Progenitor cell of endocrine pancreas (in vitro differentiated cells): ENCODE measurements at regions not wholly inside any gene's neighbourhood (a gene's known extent, or its start where the extent isn't known, plus 50 kb on each side); places are given as distances from the start of the nearest gene placed in this dataset.

Experiments
- DNase-seq: peaks from one replicate; pipeline ENCODE4 v3.0.0; 2021; ENCODE audit warnings: low spot score; ENCODE audit not compliant: unreplicated experiment
- H3K27ac Mint-ChIP-seq: 2 replicates; pipeline ENCODE4 v1.8.0; 2021; ENCODE audit warnings: mild to moderate bottlenecking, moderate library complexity, mixed read lengths
- H3K27me3 Mint-ChIP-seq: 2 replicates; pipeline ENCODE4 v1.8.0; 2021; ENCODE audit warnings: mixed read lengths
- H3K36me3 Mint-ChIP-seq: 2 replicates; pipeline ENCODE4 v1.8.0; 2022; ENCODE audit warnings: mixed read lengths; ENCODE audit not compliant: insufficient read depth
- H3K4me1 Mint-ChIP-seq: 2 replicates; pipeline ENCODE4 v1.8.0; 2021; ENCODE audit warnings: low read depth, mixed read lengths
- H3K4me3 Mint-ChIP-seq: 2 replicates; pipeline ENCODE4 v1.8.0; 2021; ENCODE audit warnings: low read depth, mild to moderate bottlenecking, moderate library complexity, mixed read lengths
- H3K9me3 Mint-ChIP-seq: 2 replicates; pipeline ENCODE4 v1.8.0; 2021; ENCODE audit warnings: low read depth, mixed read lengths
- CTCF ChIP-seq: fragments of 200-600 bp; sonication (generic); IDR thresholded peaks from one replicate; pipeline ENCODE4 v1.5.0; 2021; ENCODE audit warnings: antibody characterized with exemption, mild to moderate bottlenecking; ENCODE audit not compliant: unreplicated experiment

- no peak overlapping the region for H3K27ac Mint-ChIP-seq
- peaks cover 4% of the 10 kb centered on the region for H3K36me3 Mint-ChIP-seq
- no peak overlapping the region for H3K4me3 Mint-ChIP-seq
- DNase-seq: no peak
- no peak for TF ChIP-seq CTCF
- H3K4me1 Mint-ChIP-seq: peaks cover 13% of the 10 kb centered on the region
- H3K9me3 Mint-ChIP-seq: peaks cover 7% of the 10 kb centered on the region
- no peaks in the 10 kb centered on the region for H3K27me3 Mint-ChIP-seq
These were observed 333.1 kb upstream of the FAM241A start for GRCh38 chr4:111812114-111812513.

GRCh38 chr4:111812760-111813159 is 332.5 kb upstream of the FAM241A start:
- H3K36me3 Mint-ChIP-seq: peaks cover 6% of the 10 kb centered on the region
- peaks cover 12% of the 10 kb centered on the region for H3K9me3 Mint-ChIP-seq
- H3K4me3 Mint-ChIP-seq: no peak overlapping the region
- TF ChIP-seq CTCF: no peak
- no peaks in the 10 kb centered on the region for H3K27me3 Mint-ChIP-seq
- DNase-seq: no peak
- H3K4me1 Mint-ChIP-seq: peaks cover 13% of the 10 kb centered on the region
- no peak overlapping the region for H3K27ac Mint-ChIP-seq

- Mint-ChIP-seq H3K4me3 (no peak overlapping the region), H3K9me3 (peaks cover 13% of the 10 kb centered on the region), H3K4me1 (peaks cover 13% of the 10 kb centered on the region), H3K27me3 (no peaks in the 10 kb centered on the region), H3K36me3 (peaks cover 6% of the 10 kb centered on the region), H3K27ac (no peak overlapping the region)
- TF ChIP-seq CTCF: no peak
- DNase-seq: no peak
These were observed 331.6 kb upstream of the FAM241A start for GRCh38 chr4:111813555-111814140.

- Mint-ChIP-seq H3K4me1 (peaks cover 13% of the 10 kb centered on the region), H3K36me3 (peaks cover 6% of the 10 kb centered on the region), H3K4me3 (no peak overlapping the region), H3K27ac (no peak overlapping the region), H3K9me3 (peaks cover 18% of the 10 kb centered on the region), H3K27me3 (no peaks in the 10 kb centered on the region)
- TF ChIP-seq CTCF: no peak
- no peak for DNase-seq
These were observed 330.3 kb upstream of the FAM241A start for GRCh38 chr4:111814961-111815360.

GRCh38 chr4:111821342-111821741 is 323.9 kb upstream of the FAM241A start:
- no peak for TF ChIP-seq CTCF
- H3K27ac Mint-ChIP-seq: no peak overlapping the region
- H3K9me3 Mint-ChIP-seq: peaks cover 27% of the 10 kb centered on the region
- H3K27me3 Mint-ChIP-seq: no peaks in the 10 kb centered on the region
- H3K4me3 Mint-ChIP-seq: no peak overlapping the region
- H3K36me3 Mint-ChIP-seq: peaks cover 7% of the 10 kb centered on the region
- H3K4me1 Mint-ChIP-seq: peaks cover 3% of the 10 kb centered on the region
- no peak for DNase-seq
